ENCODE measurements at regions not wholly inside any gene's neighbourhood (a gene's known extent, or its start where the extent isn't known, plus 50 kb on each side); places are given as distances from the start of the nearest gene placed in this dataset.
"Not testable (repeated sequence)": the region's sequence is repeated elsewhere in the genome, so short reads cannot be mapped to it uniquely, and the experiment has no call there.

DNA sequence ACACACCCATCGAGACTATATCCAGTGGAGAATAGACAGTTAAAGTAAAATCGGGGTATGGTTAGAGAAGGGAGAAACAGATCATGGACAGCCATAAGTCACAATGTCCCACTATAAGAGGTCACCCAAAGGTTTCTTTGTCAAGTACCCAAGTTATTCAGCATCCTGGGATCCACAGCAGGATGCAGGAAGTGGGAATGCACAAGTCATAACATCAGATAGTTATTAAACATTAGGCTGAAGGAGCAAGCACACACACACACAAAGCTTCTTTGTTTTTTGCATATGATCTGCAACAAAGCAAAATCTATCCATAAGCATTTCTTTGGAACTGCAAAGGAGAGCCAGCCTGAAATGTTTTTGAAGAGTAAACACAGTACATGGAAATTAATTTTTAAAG, 111.6 kb downstream of the NOC3L start:
- Histone ChIP-seq H3F3A (ENCODE audit: insufficient read depth) (no peaks in the 10 kb centered on the region), H3K27ac (ENCODE audit: low read depth, low read length) (no peak overlapping the region), H3K79me2 (ENCODE audit: insufficient read depth, low read length) (no peaks in the 10 kb centered on the region), H2AFZ (ENCODE audit: low read depth, low read length, severe bottlenecking) (no peak overlapping the region), H3K9me2 (replicated peaks; ENCODE audit: insufficient read depth, low read length) (no peaks in the 10 kb centered on the region), H3K27me3 (ENCODE audit: low read length) (no peaks in the 10 kb centered on the region), H3K4me2 (ENCODE audit: low read depth, low read length, poor library complexity, severe bottlenecking) (no peak overlapping the region), H3K36me3 (ENCODE audit: low read length) (no peaks in the 10 kb centered on the region), H4K20me1 (ENCODE audit: low read depth, low read length) (no peaks in the 10 kb centered on the region), H3K4me3 (ENCODE audit: insufficient read depth, low read length, poor library complexity, severe bottlenecking) (no peak overlapping the region), H3K9me3 (ENCODE audit: insufficient read depth, low read length) (no peaks in the 10 kb centered on the region), H3K9ac (ENCODE audit: low read length) (no peak overlapping the region)
- no peak for TF ChIP-seq EZH2phosphoT487 (conservative IDR thresholded peaks at IDR 0.05; ENCODE audit: low read length)
- TF ChIP-seq, protein P1, sequence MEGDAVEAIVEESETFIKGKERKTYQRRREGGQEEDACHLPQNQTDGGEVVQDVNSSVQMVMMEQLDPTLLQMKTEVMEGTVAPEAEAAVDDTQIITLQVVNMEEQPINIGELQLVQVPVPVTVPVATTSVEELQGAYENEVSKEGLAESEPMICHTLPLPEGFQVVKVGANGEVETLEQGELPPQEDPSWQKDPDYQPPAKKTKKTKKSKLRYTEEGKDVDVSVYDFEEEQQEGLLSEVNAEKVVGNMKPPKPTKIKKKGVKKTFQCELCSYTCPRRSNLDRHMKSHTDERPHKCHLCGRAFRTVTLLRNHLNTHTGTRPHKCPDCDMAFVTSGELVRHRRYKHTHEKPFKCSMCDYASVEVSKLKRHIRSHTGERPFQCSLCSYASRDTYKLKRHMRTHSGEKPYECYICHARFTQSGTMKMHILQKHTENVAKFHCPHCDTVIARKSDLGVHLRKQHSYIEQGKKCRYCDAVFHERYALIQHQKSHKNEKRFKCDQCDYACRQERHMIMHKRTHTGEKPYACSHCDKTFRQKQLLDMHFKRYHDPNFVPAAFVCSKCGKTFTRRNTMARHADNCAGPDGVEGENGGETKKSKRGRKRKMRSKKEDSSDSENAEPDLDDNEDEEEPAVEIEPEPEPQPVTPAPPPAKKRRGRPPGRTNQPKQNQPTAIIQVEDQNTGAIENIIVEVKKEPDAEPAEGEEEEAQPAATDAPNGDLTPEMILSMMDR (IDR thresholded peaks at IDR 0.05; ENCODE audit: insufficient read depth, low read length, poor library complexity, severe bottlenecking), result no peak

DNA sequence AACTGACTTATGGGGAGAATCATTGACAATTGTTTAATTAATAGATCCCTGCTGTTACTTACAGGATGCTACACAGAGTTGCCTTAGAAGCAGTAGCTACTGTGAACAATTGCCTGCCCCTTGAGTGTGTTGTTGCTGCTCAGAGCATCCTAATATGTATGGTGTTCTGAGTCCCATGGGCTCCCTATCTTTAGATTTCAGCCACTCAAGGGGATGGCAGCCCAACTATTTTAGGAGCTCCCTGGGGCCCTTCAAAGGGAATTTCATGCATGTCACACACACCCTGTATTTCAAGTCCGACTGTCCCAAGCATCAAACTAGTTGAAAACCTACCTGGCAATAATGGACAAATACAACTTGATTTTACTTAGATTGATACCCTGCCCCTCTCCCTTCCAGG, 111.2 kb downstream of the NOC3L start:
- Histone ChIP-seq H2AFZ (ENCODE audit: low read depth, low read length, severe bottlenecking) (no peak overlapping the region), H3K27ac (ENCODE audit: low read depth, low read length) (no peak overlapping the region), H3K4me2 (ENCODE audit: low read depth, low read length, poor library complexity, severe bottlenecking) (no peak overlapping the region), H3K9me2 (replicated peaks; ENCODE audit: insufficient read depth, low read length) (no peaks in the 10 kb centered on the region), H3K9me3 (ENCODE audit: insufficient read depth, low read length) (no peaks in the 10 kb centered on the region), H4K20me1 (ENCODE audit: low read depth, low read length) (no peaks in the 10 kb centered on the region), H3K36me3 (ENCODE audit: low read length) (no peaks in the 10 kb centered on the region), H3K4me3 (ENCODE audit: insufficient read depth, low read length, poor library complexity, severe bottlenecking) (no peak overlapping the region), H3K9ac (ENCODE audit: low read length) (no peak overlapping the region), H3K79me2 (ENCODE audit: insufficient read depth, low read length) (no peaks in the 10 kb centered on the region), H3F3A (ENCODE audit: insufficient read depth) (no peaks in the 10 kb centered on the region), H3K27me3 (ENCODE audit: low read length) (no peaks in the 10 kb centered on the region)
- TF ChIP-seq, protein P1 (IDR thresholded peaks at IDR 0.05; ENCODE audit: insufficient read depth, low read length, poor library complexity, severe bottlenecking), result no peak
- no peak for TF ChIP-seq EZH2phosphoT487 (conservative IDR thresholded peaks at IDR 0.05; ENCODE audit: low read length)

DNA sequence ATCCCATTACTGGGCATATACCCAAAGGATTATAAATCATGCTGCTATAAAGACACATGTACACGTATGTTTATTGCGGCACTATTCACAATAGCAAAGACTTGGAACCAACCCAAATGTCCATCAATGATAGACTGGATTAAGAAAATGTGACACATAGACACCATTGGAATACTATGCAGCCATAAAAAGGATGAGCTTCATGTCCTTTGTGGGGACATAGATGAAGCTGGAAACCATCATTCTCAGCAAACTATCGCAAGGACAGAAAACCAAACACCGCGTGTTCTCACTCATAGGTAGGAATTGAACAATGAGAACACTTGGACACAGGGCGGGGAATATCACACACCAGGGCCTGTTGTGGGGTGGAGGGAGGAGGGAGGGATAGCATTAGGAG, 105.3 kb downstream of the NOC3L start:
- not testable (repeated sequence) for H3K4me2 ChIP-seq (ENCODE audit: low read depth, low read length, poor library complexity, severe bottlenecking)

DNA sequence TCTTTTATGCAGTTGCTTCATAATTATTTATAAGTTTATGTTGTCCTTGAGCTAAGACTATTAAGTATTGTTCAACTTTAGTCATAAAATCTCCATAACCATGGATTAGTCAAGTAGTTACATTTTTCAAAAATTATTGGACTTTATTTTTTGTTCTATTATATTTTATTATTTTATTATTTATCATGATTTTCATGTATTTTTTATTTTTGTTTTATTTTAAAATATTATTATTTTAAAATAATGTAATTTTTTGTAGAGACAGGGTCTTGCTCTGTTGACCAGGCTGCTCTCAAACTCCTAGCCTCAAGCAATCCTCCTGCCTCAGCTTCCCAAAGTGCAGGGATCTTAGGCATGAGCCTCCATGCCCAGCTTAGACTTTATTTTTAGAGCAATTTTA, 102.3 kb downstream of the NOC3L start:
- Histone ChIP-seq H2AFZ (ENCODE audit: low read depth, low read length, severe bottlenecking) (no peak overlapping the region), H3K79me2 (ENCODE audit: insufficient read depth, low read length) (no peaks in the 10 kb centered on the region), H4K20me1 (ENCODE audit: low read depth, low read length) (no peaks in the 10 kb centered on the region), H3K4me2 (ENCODE audit: low read depth, low read length, poor library complexity, severe bottlenecking) (no peak overlapping the region), H3K27ac (ENCODE audit: low read depth, low read length) (no peak overlapping the region), H3K9me3 (ENCODE audit: insufficient read depth, low read length) (no peaks in the 10 kb centered on the region), H3K4me3 (ENCODE audit: insufficient read depth, low read length, poor library complexity, severe bottlenecking) (no peak overlapping the region), H3K36me3 (ENCODE audit: low read length) (no peaks in the 10 kb centered on the region), H3K9me2 (replicated peaks; ENCODE audit: insufficient read depth, low read length) (no peaks in the 10 kb centered on the region), H3K27me3 (ENCODE audit: low read length) (no peaks in the 10 kb centered on the region), H3F3A (ENCODE audit: insufficient read depth) (no peaks in the 10 kb centered on the region), H3K9ac (ENCODE audit: low read length) (no peak overlapping the region)
- TF ChIP-seq, protein P1 (IDR thresholded peaks at IDR 0.05; ENCODE audit: insufficient read depth, low read length, poor library complexity, severe bottlenecking), result no peak
- no peak for TF ChIP-seq EZH2phosphoT487 (conservative IDR thresholded peaks at IDR 0.05; ENCODE audit: low read length)

More for the DNA sequence above, 105.3 kb downstream of the NOC3L start:
- not testable (repeated sequence) for H3K79me2 ChIP-seq (ENCODE audit: insufficient read depth, low read length); H3K9ac ChIP-seq (ENCODE audit: low read length); H2AFZ ChIP-seq (ENCODE audit: low read depth, low read length, severe bottlenecking); H3K4me3 ChIP-seq (ENCODE audit: insufficient read depth, low read length, poor library complexity, severe bottlenecking); H3K27me3 ChIP-seq (ENCODE audit: low read length); H3K9me3 ChIP-seq (ENCODE audit: insufficient read depth, low read length); H4K20me1 ChIP-seq (ENCODE audit: low read depth, low read length); H3F3A ChIP-seq (ENCODE audit: insufficient read depth); H3K36me3 ChIP-seq (ENCODE audit: low read length); H3K9me2 ChIP-seq (replicated peaks; ENCODE audit: insufficient read depth, low read length); H3K27ac ChIP-seq (ENCODE audit: low read depth, low read length)
